DMS153 treated with DMSO at 0.1 percent for 48 hours (cell line): ENCODE measurements at regions not wholly inside any gene's neighbourhood (a gene's known extent, or its start where the extent isn't known, plus 50 kb on each side); places are given as distances from the start of the nearest gene placed in this dataset.
A peak's percentile ranks its signal among the peaks of the same experiment; 100 is the strongest.
"Not testable (repeated sequence)": the region's sequence is repeated elsewhere in the genome, so short reads cannot be mapped to it uniquely, and the experiment has no call there.

Experiments used
- DNase-seq: peaks from one replicate; lab custom pipeline; 2025; ENCODE audit not compliant: unreplicated experiment; lab: John Stamatoyannopoulos, UW

- DNase-seq: peak; percentile 63
These were observed 137.5 kb downstream of the FAM76B start for GRCh38 chr11:95652002-95652472.

DNA sequence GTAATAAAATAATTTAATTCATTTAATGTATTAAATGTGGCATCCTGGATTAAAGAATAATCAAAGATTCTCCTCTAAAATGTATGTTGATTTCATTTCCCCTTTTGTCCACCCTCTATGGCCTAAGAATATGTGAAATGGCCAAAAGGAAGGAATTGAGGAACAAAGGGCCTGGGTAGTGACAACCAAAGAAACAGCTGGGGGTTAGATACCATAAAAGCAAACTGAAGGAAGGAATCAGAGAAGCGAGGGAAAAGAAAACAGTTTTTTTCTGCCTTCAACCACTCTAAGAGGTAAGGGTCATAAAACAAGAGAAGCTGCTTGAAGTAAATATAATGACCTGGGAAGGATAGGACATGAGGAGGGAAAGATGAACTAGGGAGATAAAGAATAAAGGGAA is 139.3 kb downstream of the FAM76B start:
- DNase-seq: no peak

- DNase-seq: no peak
These were observed 141.7 kb downstream of the FAM76B start for GRCh38 chr11:95647871-95648270.

- DNase-seq: no peak
These were observed 142.2 kb downstream of the FAM76B start for GRCh38 chr11:95647355-95647754.

DNA sequence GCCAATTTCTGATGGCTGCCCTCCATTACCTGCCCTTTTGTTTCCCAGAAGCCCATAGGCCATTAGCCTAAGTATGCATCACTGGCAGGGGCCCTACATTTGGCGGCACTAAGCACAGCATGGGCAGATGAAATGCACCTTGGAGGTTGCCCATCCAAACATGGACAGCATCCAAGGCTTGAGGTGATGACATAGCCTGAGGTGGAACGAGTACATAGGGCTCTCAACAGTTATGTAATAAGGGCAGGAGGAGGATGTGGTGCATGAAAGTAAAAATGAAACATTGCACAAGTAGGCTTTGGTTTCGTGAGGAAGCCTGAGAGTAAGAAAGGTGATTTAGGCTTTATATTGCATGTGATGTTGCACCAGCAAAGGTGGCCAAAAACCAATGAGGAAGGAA is 148.1 kb downstream of the FAM76B start:
- DNase-seq: no peak

- DNase-seq: no peak
These were observed 151.1 kb downstream of the FAM76B start for GRCh38 chr11:95638501-95638900.

DNA sequence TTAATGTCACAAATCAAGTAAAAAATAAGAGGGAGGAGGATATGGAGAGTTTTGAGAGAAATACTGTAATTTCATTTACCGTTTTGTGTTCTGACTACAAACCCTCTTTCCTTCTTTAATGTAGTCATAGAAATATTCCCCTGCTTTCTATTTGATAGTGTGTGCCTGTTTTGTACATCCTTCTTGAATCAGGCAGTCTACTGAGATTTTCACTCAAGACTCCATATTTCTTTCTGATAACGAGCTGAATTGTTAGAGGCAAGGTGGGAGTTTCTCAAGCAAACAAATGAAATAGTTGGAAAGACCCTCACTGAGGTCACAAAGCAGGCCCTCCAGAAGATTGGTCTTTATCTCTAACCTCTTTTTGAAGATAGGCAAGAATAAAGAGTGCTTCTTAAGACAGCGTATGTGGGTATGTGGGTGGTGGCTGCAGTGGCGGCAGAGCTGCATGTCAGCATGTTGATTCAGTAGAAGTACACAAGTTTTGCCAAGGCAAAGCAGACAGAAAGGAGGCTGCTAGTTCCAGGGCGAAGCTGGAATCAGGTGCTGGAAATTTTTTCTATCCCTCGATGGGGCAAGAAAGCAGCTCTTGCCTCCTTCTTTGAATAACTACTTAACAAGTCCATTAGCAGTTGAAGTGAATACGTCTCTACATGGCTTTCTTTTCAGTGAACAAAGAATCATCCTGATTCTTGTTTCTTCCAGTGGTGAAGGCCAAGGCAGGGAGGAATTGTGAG is 164.2 kb downstream of the FAM76B start:
- no peak for DNase-seq

DNA sequence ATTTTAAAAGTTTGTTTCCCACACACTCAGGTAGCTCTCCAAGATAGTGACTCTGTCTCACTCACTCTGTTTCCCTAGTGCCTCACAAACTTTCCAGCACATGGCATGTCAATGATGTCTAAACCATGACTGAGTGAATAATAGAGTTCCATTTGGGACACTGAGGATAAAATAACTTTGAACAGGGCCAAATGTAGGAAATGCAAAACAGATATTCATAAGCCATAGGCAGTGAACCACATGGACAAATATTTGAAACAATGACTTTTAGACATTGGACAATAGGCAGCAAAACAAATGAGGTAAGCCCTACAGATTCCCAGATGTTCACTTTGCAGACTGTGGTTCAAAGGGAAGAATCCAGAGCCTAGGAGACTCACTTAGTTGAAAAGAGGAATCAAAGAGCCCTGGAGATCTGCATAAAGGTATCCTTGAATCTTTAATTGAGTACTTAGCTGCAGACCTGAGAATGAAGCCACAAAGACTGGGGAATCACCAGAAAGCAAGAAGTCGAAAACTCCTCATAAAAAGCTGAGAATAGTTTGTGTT is 173.3 kb downstream of the FAM76B start:
- DNase-seq: no peak

DNA sequence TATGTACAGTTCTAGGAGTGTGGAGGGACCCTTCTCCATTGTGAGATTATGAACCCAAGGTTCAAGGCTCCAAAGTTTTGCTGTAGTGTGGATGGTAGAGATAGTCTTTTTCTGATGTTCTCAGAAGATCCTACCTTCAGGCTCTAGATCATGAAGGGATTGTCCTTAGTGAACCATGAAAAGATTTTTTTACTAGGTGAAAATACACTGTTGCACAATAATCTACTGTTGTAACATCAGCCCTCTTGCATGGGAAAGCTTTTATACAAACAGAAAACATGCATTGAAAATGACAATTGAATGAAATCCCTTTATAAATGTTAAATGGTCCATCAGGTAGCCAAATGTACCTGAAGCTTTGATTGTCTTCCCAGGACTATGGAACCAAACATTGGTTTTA is 177.8 kb downstream of the FAM76B start:
- no peak for DNase-seq

GRCh38 chr11:95610185-95610584 is 179.4 kb downstream of the FAM76B start:
- not testable (repeated sequence) for DNase-seq

DNA sequence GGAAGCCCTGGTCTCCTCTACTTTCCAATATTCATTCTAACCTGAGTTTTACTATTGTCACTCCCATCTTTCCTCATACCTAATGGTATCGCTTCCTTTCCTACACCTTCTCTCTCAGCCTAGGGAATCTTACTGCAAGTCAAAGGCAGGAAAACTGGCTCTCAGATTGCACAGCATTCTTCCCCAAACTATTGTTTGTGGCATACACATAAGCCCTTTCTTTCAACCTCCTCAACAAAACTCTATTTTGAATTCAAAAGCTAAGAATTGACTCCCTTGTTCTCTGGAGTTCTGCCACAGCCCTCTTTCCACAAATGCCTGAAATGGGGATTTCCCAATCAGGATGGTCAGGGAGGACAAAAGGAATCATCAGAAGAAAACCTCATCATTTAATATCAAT is 181.5 kb downstream of the FAM76B start:
- no peak for DNase-seq

DNA sequence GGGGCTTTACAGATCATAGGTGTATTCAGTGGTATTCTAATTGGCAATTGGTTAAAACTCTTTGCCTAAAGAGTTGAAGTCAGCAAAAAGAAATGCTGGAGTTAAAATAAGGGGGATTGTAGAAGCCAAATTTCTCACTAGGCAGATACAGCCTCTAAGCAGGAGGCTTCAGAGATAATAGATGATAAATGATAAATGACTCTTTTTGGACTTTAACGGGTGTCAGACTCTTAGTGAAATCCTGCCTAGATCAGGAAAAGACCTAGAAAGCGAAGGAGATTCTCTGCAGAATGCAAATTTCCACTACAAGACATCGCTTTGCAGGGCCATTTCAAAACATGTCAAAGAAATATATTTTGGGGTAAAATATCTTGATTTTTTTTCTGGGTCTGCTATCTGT is 182.8 kb downstream of the FAM76B start:
- no peak for DNase-seq

DNA sequence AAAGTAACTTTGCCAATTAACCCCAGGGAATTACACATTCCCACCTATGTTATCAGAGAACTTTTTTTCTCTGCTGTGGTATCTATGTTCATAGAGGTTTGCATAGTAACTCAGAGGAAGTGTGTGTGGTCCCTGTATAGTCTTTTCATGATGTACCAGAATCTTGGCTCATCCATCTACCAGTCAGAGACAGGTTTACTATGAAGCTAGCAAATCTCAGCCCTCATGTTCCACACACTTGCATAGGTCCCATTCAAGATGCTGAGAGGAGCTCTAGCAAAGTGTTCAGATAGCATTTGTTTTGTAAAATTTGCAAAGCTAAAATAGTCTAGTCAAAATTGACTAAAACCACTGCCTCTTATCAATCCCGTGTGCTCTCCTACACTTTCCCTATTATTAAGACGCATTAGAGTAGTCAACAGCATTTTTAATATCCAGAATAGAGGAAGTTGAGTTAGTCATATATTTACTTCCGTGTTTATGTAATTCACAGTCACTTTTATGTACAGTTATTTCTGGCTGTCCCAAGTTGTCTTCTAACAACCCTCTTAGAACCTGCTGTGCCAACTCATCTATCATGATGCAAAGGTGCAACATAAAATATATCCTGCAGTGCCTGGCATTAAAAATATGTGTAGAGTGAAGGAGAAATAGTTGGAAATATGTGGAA is 184.2 kb downstream of the FAM76B start:
- no peak for DNase-seq

DNA sequence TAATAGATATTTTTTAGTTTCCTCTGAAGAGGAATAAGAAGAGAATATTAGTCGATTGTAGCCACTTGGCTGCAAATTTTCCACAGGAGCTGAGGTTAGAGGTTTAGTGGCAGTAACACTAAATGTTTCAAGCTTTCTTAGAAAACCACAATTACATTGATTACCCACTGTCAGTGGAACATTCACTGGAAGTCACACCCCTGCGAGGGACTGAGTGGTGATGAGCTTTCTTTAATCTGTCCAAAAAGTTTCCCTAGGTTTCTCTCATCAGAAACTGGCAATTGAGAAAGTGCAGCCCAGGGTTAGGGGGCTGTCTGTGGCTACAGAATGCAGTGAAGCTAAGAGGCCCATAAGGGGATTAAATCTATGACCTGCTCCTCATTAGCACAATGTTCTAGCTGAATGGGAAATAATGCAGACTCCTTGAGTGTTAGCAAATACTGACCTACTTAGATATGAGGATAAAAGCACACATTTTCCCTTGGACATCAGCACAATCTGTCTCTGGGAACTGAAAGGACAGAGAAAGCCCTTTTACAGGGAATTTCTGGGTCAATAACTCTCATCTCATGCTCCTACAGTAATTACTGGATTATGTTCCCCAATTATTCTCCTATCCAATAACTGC is 189.5 kb downstream of the FAM76B start:
- no peak for DNase-seq

DNA sequence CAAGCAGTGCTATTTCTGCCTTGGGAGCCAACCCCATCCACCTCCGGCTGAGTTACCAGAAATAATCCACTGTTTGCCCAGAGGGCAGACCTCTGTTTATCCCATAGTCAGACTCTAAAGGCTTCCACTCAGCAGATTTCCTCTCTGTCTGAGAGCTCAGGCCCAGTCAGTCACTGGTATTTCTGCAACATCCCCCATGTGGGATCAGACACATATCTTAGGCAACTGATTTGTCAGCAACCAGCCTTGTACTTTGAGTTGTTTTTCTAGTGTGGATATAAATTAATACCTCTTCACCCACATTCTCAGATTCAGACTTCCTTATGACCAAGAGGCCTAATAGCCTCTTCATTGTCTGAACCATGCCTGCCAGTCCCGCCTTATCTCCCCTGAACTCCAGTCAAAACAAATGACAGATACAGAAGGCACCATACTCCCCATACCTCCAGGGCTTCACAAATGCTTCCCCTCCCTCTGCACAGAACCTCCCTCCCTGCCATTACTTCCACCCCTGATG is 193.6 kb downstream of the FAM76B start:
- DNase-seq: no peak

- no peak for DNase-seq
These were observed 194.0 kb downstream of the FAM76B start for GRCh38 chr11:95595541-95595940.

GRCh38 chr11:95593111-95593510 is 196.5 kb downstream of the FAM76B start:
- no peak for DNase-seq

DNA sequence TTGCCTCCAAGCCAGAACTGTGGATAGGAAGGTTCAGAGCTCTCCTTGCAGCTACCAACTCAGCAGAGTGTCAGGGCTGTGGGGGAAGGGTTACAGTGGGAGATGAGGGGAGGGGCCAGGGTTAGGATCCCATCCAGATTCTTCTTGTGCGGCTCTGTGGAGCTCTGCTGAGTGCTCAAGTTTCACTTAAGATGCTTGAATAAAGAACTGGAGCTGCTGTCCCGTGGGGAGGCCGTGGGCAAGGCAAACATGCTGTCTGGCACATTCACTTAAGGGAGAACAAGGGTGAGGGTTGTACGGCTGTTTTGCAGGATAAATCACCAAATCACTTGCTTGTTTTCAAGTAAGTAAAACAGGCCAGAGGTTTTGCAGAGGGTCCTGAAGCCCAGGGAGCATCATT is 197.1 kb downstream of the FAM76B start:
- no peak for DNase-seq

DNA sequence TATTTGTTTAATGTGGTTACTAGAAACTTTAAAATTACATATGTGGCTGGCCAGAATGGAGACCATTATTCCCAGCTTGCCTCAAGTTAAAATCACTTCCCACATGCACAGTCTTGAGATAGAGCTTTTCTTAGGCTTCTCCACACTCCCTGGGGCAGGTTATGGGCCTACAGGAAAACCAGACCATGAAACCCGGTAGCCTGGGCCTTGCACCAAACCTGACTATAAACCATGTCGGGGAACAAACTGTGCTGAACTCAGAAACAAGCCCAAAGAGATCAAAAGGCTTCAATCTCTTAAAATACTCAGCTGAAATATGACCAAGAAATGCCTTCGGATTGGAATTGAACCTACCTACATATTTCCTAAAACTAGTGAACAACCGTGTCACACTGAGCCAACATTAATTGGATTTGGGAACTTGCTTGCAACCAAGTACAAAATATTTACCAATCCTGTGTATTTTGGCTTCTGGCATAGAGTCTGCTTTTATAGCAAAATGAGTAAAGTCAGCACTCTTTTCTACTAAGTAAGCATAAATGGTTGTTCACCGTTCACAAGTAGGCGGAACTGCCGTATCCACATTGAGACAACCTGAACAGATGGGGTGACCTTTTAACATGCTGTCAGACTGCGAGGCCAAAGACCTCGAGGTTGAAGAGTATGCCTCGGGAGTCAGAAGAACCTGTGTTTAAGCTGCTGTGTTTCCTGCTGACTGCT is 199.5 kb downstream of the FAM76B start:
- DNase-seq: no peak

DNA sequence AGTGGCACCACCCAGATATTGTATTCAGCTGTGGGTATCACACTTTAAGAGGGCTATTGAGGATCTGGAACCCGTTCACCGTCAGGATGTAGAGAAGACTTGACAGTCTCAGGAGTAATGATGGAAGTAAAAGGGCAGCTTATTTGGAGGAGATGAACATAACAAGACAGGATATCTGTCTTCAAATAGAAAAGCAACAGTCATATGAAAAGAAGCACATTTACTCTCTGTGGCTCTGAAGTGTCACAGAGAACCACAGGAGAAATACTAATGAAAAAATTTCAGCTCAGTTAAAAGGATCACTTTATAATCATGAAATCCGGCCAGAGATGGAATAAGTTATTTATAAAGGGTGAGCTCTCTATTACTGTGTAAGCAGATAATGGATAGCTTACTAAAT is 200.8 kb downstream of the FAM76B start:
- no peak for DNase-seq

GRCh38 chr11:95586661-95587060 is 202.9 kb downstream of the FAM76B start:
- no peak for DNase-seq
